GM21529 (cell line): ENCODE measurements at regions not wholly inside any gene's neighbourhood (a gene's known extent, or its start where the extent isn't known, plus 50 kb on each side); places are given as distances from the start of the nearest gene placed in this dataset.
"Not testable (repeated sequence)": the region's sequence is repeated elsewhere in the genome, so short reads cannot be mapped to it uniquely, and the experiment has no call there.

Source experiments
- ATAC-seq: cut with Tn5 transposase; IDR thresholded peaks from one replicate; pipeline ENCODE4 v1.9.1; 2021; ENCODE audit not compliant: unreplicated experiment

DNA sequence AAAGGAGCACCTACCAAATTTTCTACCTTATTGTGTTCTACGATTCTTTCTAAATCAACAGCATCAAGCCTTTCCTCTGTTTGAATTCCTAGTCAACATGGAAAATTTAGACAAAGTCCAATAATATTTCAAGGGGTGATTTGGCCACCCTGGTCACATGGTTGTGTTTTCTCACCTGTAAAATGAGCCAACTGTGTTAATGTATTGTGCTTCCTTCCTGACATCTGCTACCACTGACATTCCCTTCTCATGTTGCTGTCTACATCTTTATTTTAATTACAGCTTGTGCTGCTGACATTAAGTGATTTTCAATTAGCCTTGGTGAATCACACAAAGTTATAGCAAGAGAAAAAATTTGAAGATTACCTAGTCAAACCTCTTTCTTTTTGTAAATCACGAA is 83.0 kb upstream of the NPSR1 start:
- ATAC-seq = no peak

DNA sequence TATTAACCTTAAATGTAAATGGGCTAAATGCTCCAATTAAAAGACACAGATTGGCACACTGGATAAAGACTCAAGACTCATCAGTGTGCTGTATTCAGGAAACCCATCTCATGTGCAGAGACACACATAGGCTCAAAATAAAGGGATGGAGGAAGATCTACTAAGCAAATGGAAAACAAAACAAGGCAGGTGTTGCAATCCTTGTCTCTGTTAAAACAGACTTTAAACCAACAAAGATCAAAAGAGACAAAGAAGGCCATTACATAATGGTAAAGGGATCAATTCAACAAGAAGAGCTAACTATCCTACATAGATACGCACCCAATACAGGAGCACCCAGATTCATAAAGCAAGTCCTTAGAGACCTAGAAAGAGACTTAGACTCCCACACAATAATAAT is 80.1 kb upstream of the NPSR1 start:
- not testable (repeated sequence) for ATAC-seq

DNA sequence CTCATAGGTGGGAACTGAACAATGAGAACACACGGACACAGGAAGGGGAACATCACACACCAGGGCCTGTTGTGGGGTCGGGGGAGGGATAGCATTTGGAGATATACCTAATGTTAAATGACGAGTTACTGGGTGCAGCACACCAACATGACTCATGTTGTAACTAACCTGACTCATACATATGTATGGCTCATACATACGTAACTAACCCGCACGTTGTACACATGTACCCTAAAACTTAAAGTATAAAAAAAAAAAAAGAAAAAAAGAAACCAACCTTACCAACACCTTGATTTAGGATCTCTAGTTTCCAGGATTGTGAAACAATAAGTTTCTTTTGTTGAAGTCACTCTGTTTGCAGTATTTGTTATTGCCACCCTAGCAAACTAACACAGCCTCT is 76.3 kb upstream of the NPSR1 start:
- ATAC-seq = not testable (repeated sequence)

DNA sequence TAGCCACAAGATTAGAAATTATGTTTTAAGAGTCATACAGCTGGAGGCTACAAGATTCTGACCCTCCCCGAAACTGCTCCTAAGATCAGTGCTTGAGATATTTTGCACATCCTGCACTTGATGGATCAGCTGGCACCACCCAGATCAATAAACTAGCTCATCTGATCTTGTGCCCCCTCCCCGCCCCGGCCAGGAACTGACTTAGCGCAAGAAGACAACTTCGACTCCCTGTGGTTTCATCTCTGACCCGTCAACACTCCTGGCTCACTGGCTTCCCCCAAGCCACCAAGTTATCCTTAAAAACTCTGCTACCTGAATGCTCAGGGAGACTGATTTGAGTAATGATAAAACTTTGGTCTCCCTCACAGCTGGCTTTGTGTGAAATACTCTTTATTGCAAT is 73.5 kb upstream of the NPSR1 start:
- ATAC-seq = no peak

DNA sequence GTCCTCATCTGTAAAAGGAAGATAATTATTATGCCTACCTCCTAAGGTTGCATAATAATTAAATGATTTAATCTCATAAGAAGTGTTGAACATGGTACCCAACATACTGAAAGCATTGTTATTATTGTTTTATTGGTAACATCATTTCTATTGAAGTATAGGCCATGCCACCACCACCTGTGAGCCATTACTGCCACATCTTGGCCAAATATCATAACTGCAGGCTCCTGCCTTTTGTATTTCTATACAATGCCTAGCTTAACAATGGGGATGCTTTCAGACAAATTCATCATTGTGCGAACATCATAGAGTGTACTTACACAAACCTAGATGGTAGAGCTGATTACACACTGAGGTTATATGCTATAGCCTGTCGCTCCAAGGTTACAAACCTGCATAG is 61.1 kb upstream of the NPSR1 start:
- ATAC-seq = no peak

DNA sequence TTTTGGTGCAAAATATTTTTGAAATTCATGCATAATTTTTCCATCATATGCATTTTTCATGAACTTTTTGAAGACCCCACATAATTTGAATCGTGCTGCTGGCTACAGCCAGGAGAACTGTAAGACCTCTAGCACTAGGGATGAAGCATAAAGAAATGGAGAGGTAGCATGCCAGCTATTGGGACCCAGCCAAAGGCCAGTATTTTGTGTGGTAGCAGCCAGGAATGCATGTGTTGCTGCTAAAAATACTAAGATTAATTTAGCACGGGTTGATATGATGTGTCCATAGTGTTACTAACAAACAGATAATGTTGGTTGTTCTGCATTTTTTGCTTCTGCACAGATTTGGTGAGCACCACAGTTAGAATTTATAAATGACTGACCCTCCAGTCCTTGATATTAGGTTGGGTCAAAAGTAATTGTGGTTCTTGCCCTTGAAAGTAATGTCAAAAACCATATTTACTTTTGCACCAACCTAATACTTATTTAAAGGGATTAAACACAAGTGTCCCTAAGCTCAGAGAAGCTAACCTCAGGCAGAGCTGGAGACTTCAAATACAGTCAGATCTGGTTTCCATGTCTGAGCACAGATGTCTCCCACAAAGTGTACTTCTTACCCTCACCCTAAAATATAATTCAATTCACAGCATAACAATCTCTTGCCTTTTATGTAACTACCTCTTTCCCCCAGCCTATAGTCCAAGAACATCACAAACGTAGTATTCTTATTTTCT is 54.1 kb upstream of the NPSR1 start:
- no peak for ATAC-seq
